HS-27A (cell line): ENCODE measurements at regions not wholly inside any gene's neighbourhood (a gene's known extent, or its start where the extent isn't known, plus 50 kb on each side); places are given as distances from the start of the nearest gene placed in this dataset.
"Not testable (repeated sequence)": the region's sequence is repeated elsewhere in the genome, so short reads cannot be mapped to it uniquely, and the experiment has no call there.

Experiments
- DNase-seq: peaks from one replicate; pipeline ENCODE4 v3.0.0-alpha.2; 2012; ENCODE audit warnings: low read depth, missing footprints

DNA sequence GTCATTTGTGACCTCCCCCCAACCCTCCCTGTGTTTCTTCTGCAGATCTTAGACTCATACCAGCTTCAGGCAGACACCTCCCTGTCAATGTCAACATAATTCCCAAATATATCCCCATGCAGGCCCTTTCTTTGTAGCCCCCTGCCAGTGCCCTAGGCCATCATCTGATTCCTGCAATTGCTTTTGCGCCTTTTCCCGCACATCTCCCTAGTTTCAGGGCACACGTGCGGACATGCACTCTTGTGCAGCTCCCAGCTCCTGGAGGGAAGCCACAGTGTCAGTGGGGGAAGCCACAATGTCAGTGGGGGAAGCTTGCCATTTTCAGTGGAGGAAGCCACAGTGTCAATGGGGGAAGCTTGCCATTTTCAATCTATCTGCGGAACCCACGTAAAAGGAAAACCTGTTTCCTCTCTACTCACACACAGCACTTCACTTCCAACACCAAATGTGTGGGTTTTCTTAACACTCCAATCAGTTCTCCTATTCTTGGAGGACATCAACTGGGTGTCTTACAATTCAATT lies 256.4 kb downstream of the ACKR3 start:
- DNase-seq: no peak

GRCh38 chr2:236826606-236827156 lies 257.1 kb downstream of the ACKR3 start:
- no peak for DNase-seq

GRCh38 chr2:236827997-236828396 lies 257.7 kb upstream of the COPS8 start:
- DNase-seq: no peak

DNA sequence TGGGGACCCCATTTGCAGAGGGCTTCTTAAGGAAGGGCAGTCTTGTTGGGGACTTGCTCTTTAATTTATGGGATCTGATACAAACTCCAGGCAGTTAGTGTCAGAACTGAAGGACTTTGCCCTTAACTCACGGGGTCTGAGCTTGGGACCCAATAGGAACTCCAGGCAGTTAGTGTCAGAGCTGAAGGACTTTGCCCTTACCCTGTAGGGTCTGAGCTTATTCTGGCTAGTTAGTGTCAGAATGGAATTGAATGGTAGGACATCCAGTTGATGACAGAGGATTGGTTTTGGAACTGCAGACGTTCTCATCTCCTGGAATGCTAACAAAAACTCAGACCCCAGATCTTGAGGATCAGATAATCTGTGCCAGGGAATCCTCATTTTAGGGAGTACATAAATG lies 256.9 kb upstream of the COPS8 start:
- no peak for DNase-seq

DNA sequence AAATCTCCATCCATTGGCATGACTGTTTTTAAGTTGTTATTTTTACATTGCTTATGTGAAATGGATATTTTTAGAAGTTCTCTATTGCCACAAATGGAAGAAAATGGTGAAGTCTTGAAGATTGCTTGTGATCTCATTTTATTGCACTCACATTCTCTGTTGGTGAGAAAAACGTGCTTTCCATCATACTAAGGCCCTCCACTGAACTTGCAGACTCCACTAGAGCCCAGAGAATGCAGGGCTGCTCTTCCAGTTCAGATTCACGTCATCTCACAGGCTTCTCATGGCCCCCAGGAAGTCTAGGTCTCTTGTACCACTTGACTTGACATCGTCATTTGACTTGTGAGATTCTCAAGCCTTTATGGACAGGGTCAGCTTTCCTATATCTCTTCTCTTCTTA lies 254.8 kb upstream of the COPS8 start:
- DNase-seq: no peak

GRCh38 chr2:236831698-236832097 lies 254.0 kb upstream of the COPS8 start:
- DNase-seq: no peak

- DNase-seq: no peak
Measured at GRCh38 chr2:236833501-236834073, 252.1 kb upstream of the COPS8 start.

- no peak for DNase-seq
Measured at GRCh38 chr2:236834284-236834683, 251.4 kb upstream of the COPS8 start.

GRCh38 chr2:236835307-236836024 lies 250.2 kb upstream of the COPS8 start:
- DNase-seq: no peak

DNA sequence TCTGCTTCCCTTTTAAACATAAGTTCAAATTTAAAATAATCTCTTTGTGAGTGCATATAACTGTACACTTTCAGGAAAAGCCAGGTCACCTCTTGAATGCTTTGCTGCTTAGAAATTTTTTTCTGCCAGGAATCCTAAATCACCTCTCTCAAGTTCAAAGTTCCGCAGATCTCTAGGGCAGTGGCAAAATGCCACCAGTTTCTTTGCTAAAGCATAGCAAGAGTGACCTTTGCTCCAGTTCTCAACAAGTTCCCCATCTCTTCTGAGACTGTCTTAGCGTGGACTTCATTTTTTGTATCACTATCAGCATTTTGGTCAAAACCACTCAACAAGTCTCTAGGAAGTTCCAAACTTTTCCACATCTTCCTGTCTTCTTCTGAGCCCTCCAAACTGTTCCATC lies 249.7 kb upstream of the COPS8 start:
- DNase-seq: not testable (repeated sequence)

DNA sequence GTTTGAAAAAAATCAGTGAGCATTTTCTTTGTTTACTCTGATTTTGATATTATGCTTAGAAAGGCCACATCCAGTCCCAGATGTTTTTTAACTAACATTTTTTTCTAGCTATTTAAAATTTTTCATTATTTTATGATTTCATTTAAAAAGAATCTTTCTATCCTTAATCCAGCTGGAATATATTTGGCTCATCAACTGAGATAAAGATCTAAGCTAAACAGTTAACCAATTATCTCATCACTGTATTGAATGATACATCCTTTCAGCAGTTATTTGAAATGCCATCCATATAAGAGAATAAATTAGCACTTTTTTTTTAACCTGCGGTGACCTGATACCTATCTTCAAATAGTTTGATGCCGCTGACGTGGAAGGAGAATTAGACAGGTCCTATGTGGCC lies 245.5 kb upstream of the COPS8 start:
- no peak for DNase-seq

- no peak for DNase-seq
Measured at GRCh38 chr2:236840857-236841256, 244.8 kb upstream of the COPS8 start.

GRCh38 chr2:236841389-236841788 lies 244.3 kb upstream of the COPS8 start:
- no peak for DNase-seq

GRCh38 chr2:236843161-236843968 lies 242.3 kb upstream of the COPS8 start:
- no peak for DNase-seq

DNA sequence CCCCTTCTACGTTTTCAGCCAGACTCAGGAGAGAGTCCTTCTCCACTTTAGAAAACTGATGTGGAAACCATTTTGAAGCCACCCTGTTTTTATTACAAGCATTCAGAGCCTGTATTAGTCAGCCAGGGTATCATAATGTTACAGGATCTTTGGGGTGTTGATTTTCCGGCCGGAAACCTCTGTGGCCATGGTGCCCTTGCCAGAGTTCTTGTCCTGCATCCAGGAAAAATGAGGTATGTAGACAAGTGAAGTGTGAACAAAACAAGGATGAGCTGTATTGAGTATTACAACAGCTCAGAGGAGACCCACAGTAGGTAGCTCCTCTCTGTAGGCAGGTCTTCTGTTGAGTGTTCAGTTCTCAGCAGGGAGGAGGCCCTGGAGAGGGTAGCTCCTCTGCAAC lies 241.0 kb upstream of the COPS8 start:
- no peak for DNase-seq

GRCh38 chr2:236847023-236847422 lies 238.7 kb upstream of the COPS8 start:
- DNase-seq: no peak

DNA sequence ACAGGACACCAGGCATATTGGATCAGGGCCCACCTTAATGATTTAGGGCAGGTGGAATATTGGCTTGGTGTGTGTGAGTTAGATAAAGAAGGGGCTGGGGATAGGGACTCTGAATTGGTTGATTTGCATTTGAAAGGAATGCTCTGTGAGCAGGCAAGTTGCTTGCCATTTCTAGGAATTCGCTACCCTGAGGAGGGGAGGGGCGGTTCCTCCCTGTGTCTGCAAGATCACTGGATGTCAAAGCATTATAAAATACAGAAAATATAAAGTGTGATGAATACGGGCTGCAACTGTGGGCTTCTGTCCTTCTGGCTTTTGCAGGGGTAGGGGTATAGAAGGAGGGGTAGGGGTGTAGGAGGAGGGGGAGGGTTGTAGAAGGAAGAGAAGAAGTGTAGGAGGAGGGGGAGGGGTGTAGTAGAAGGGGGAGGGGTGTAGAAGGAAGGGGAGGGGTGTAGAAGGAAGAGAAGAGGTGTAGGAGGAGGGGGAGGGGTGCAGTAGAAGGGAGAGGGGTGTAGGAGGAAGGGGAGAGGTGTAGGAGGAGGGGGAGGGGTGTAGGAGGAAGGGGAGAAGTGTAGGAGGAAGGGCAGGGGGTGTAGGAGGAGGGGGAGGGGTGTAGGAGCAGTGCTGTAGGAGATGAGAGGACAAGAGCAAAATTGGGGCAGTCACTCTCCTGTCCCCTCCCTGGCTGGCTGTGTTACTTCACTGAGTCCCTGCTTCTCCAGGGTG lies 238.0 kb upstream of the COPS8 start:
- DNase-seq: no peak

GRCh38 chr2:236848501-236848900 lies 237.2 kb upstream of the COPS8 start:
- DNase-seq: no peak

DNA sequence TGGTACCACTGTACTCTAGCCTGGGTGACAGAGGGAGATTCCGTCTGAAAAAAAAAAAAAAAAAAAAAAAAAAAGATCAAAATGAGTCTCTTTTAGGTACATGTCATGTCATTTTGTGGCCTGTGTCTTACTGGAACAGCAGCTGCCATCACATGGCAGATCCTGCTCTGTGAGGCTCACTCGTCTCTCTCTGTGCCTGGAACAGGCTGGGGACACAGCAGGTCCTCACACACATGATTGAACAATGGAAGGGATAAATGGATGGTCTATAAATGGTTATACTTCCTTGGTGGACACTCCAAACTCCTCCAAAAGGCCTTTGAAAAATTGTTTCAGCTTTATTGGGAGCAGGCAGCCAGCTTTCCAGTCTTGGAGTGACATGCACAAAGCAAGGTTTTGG lies 236.2 kb upstream of the COPS8 start:
- DNase-seq: no peak

- no peak for DNase-seq
Measured at GRCh38 chr2:236849940-236850339, 235.7 kb upstream of the COPS8 start.

DNA sequence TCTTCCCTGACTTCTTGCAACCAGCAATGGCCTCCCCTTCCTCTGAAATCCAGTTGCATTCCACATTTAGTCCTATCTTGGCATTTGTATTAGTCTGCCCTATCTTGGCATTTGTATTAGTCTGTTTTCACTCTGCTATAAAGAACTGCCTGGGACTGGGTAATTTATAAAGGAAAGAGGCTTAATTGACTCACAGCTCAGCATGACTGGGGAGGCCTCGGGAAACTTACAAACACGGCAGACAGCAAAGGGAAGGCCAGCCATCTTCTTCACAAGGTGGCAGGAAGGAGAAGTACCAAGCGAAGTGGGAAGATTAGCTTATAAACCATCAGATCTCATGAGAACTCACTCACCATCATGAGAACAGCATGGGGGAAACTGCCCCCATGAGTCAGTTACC lies 234.5 kb upstream of the COPS8 start:
- DNase-seq: no peak
